ENCODE measurements at regions not wholly inside any gene's neighbourhood (a gene's known extent, or its start where the extent isn't known, plus 50 kb on each side); places are given as distances from the start of the nearest gene placed in this dataset.
A peak's percentile ranks its signal among the peaks of the same experiment; 100 is the strongest.

GRCh38 chr20:52768694-52769093 is 203.5 kb upstream of the TSHZ2 start:
- peak; percentile 13 for DNase-seq

- no peak for DNase-seq
Observed at GRCh38 chr20:52766645-52767435, 205.3 kb upstream of the TSHZ2 start.

- DNase-seq = no peak
Observed at GRCh38 chr20:52763321-52763853, 208.8 kb upstream of the TSHZ2 start.

GRCh38 chr20:52761867-52762266 is 210.3 kb upstream of the TSHZ2 start:
- no peak for DNase-seq

GRCh38 chr20:52760791-52761190 is 211.4 kb upstream of the TSHZ2 start:
- DNase-seq = no peak

- DNase-seq = no peak
Observed at GRCh38 chr20:52757411-52757810, 214.7 kb upstream of the TSHZ2 start.

- DNase-seq = no peak
Observed at GRCh38 chr20:52755744-52756143, 216.4 kb upstream of the TSHZ2 start.

GRCh38 chr20:52754366-52754765 is 217.8 kb upstream of the TSHZ2 start:
- no peak for DNase-seq

- DNase-seq = no peak
Observed at GRCh38 chr20:52752023-52752422, 220.1 kb upstream of the TSHZ2 start.

- DNase-seq = no peak
Observed at GRCh38 chr20:52751571-52751970, 220.6 kb upstream of the TSHZ2 start.

- DNase-seq = no peak
Observed at GRCh38 chr20:52749938-52750337, 222.2 kb upstream of the TSHZ2 start.

GRCh38 chr20:52748990-52749389 is 223.2 kb upstream of the TSHZ2 start:
- no peak for DNase-seq

GRCh38 chr20:52748285-52748932 is 223.7 kb upstream of the TSHZ2 start:
- DNase-seq = no peak

- no peak for DNase-seq
Observed at GRCh38 chr20:52747845-52748284, 224.3 kb upstream of the TSHZ2 start.

- DNase-seq = no peak
Observed at GRCh38 chr20:52746770-52747169, 225.4 kb upstream of the TSHZ2 start.

- DNase-seq = no peak
Observed at GRCh38 chr20:52746190-52746589, 226.0 kb upstream of the TSHZ2 start.

- no peak for DNase-seq
Observed at GRCh38 chr20:52744441-52744840, 227.7 kb upstream of the TSHZ2 start.

GRCh38 chr20:52738081-52738480 is 234.1 kb upstream of the TSHZ2 start:
- no peak for DNase-seq

GRCh38 chr20:52736507-52736906 is 235.7 kb upstream of the TSHZ2 start:
- DNase-seq = no peak

- no peak for DNase-seq
Observed at GRCh38 chr20:52731093-52731492, 241.1 kb upstream of the TSHZ2 start.

- DNase-seq = no peak
Observed at GRCh38 chr20:52727740-52728456, 244.3 kb upstream of the TSHZ2 start.

GRCh38 chr20:52724541-52724940 is 247.6 kb upstream of the TSHZ2 start:
- no peak for DNase-seq

GRCh38 chr20:52722926-52723688 is 249.1 kb upstream of the TSHZ2 start:
- DNase-seq = no peak
